HT1080 (cell line): ENCODE measurements at regions not wholly inside any gene's neighbourhood (a gene's known extent, or its start where the extent isn't known, plus 50 kb on each side); places are given as distances from the start of the nearest gene placed in this dataset.

Source experiments
- DNase-seq: peaks from one replicate; pipeline ENCODE4 v3.0.0-alpha.2; 2015; ENCODE audit warnings: low read depth

- DNase-seq = no peak
Measured at GRCh38 chr9:13990994-13991393, 322.9 kb downstream of the NFIB start.

- DNase-seq = no peak
Measured at GRCh38 chr9:13990331-13990730, 323.6 kb downstream of the NFIB start.

- no peak for DNase-seq
Measured at GRCh38 chr9:13988944-13989343, 325.0 kb downstream of the NFIB start.

- DNase-seq = no peak
Measured at GRCh38 chr9:13983607-13984006, 330.3 kb downstream of the NFIB start.

- DNase-seq = no peak
Measured at GRCh38 chr9:13979941-13980318, 334.0 kb downstream of the NFIB start.

GRCh38 chr9:13975611-13976290, 338.2 kb downstream of the NFIB start:
- DNase-seq = no peak

GRCh38 chr9:13974891-13975290, 339.1 kb downstream of the NFIB start:
- DNase-seq = no peak

- DNase-seq = no peak
Measured at GRCh38 chr9:13971966-13972655, 341.8 kb downstream of the NFIB start.

GRCh38 chr9:13971415-13971814, 342.5 kb downstream of the NFIB start:
- no peak for DNase-seq

GRCh38 chr9:13970426-13970825, 343.5 kb downstream of the NFIB start:
- no peak for DNase-seq

- DNase-seq = no peak
Measured at GRCh38 chr9:13970018-13970417, 343.9 kb downstream of the NFIB start.

- no peak for DNase-seq
Measured at GRCh38 chr9:13967438-13967837, 346.5 kb downstream of the NFIB start.

- no peak for DNase-seq
Measured at GRCh38 chr9:13967011-13967410, 346.9 kb downstream of the NFIB start.

- DNase-seq = no peak
Measured at GRCh38 chr9:13963005-13963653, 350.8 kb downstream of the NFIB start.

GRCh38 chr9:13962006-13962405, 351.9 kb downstream of the NFIB start:
- no peak for DNase-seq

GRCh38 chr9:13960011-13960765, 353.8 kb downstream of the NFIB start:
- no peak for DNase-seq

GRCh38 chr9:13958672-13959071, 355.3 kb downstream of the NFIB start:
- DNase-seq = no peak

GRCh38 chr9:13957089-13957488, 356.9 kb downstream of the NFIB start:
- DNase-seq = no peak

GRCh38 chr9:13956107-13956506, 357.8 kb downstream of the NFIB start:
- DNase-seq = no peak

- no peak for DNase-seq
Measured at GRCh38 chr9:13952906-13953305, 361.0 kb downstream of the NFIB start.

- no peak for DNase-seq
Measured at GRCh38 chr9:13948037-13948436, 365.9 kb downstream of the NFIB start.

GRCh38 chr9:13943176-13943575, 370.8 kb downstream of the NFIB start:
- no peak for DNase-seq
